PFSK-1 (cell line): ENCODE measurements at regions not wholly inside any gene's neighbourhood (a gene's known extent, or its start where the extent isn't known, plus 50 kb on each side); places are given as distances from the start of the nearest gene placed in this dataset.

Experiments used
- FOXP2 ChIP-seq: optimal IDR thresholded peaks from 2 replicates; pipeline ENCODE3; 2011; ENCODE audit warnings: borderline replicate concordance, control low read depth, inconsistent platforms; ENCODE audit not compliant: insufficient read depth; ENCODE audit errors: extremely low read length, extremely low read depth
- POLR2AphosphoS5 ChIP-seq: IDR thresholded peaks from 2 replicates; pipeline ENCODE4 v1.6.1; 2012; ENCODE audit warnings: low read depth, mild to moderate bottlenecking, control low read depth, low read length, moderate library complexity
- REST ChIP-seq, 2 experiments: IDR thresholded peaks; 2 replicates each; pipeline versions ENCODE4 v1.6.1 to v1.8.0; 2011 to 2012; ENCODE audit warnings: low read depth in 2 of 2, low read length in 2 of 2, control low read depth in 1 of 2, inconsistent platforms in 1 of 2, mild to moderate bottlenecking in 1 of 2, moderate library complexity in 1 of 2; ENCODE audit not compliant: insufficient read depth in 1 of 2
- SIN3A ChIP-seq: IDR thresholded peaks from 2 replicates; pipeline ENCODE4 v1.6.1; 2012; ENCODE audit warnings: mild to moderate bottlenecking, low read length, moderate library complexity, borderline replicate concordance; ENCODE audit not compliant: insufficient read depth
- TAF1 ChIP-seq: IDR thresholded peaks from 2 replicates; pipeline ENCODE4 v1.6.1; 2012; ENCODE audit warnings: low read length, control low read depth, borderline replicate concordance; ENCODE audit not compliant: insufficient read depth

DNA sequence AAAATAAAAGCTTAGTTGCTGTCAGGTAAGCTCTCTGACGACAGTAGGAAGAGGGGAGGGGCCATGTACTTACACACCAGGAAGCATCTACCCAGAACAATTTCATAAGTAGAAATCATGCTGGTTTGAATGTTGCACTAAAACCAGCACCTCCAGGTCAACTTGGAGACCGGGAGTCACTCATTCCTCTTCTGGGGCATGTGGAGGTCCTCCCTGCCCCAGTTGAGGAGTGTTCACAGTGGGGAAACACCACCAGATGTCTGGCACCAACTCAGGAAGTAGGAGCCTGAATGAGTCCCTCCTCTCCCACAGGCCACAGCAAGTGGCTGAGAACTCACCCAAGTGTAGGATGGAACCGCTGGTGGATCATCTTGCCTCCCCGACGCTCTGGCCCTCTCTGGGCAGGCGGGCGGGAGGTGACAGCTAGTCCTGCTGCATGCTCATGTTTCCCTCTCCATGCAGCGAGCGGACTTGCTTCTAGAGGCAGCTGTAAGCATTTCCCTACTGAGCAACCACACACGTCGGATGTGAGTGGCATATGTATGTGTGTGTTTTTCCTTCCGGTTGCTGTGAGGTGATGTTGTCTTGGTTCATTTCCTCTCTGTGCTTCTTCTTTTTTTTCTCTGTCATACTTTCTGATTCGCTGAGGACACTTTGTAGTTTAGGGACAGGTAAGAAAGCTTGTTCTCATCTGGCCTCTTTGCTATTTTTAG is 149.5 kb upstream of the NEDD9 start:
- TF ChIP-seq TAF1 (no peak), SIN3A (no peak), REST (IDR thresholded peaks at IDR 0.05; ENCODE audit: insufficient read depth in 1 of 2, low read depth in 2 of 2, low read length in 2 of 2) (no peak), POLR2AphosphoS5 (no peak), FOXP2 (peak; percentile 76)
